ENCODE measurements at regions not wholly inside any gene's neighbourhood (a gene's known extent, or its start where the extent isn't known, plus 50 kb on each side); places are given as distances from the start of the nearest gene placed in this dataset.

- no peaks in the 10 kb centered on the region; the same call in 1 of the 2 replicates for H3K23me2 ChIP-seq (ENCODE audit: low read depth, low read length)
- H3K4me1 ChIP-seq (replicated peaks in 1 of 4; ENCODE audit: control insufficient read depth in 3 of 4, insufficient read depth in 4 of 4, low read length in 3 of 4), result peaks cover 0 to 6% (median 2%) of the 10 kb centered on the region in 4 experiments; a peak in 2 of 7 replicates
- FAIRE-seq, result no peak
- no peak overlapping the region for H3K14ac ChIP-seq (ENCODE audit: insufficient read length)
- H3K18ac ChIP-seq (ENCODE audit: extremely low read depth, low read length), result no peak overlapping the region
- no peaks in the 10 kb centered on the region for H3K79me1 ChIP-seq (ENCODE audit: low read depth, low read length)
- H2BK5ac ChIP-seq (ENCODE audit: low read depth, low read length), result no peak overlapping the region
- no peak overlapping the region for H2AK5ac ChIP-seq (ENCODE audit: low read depth, low read length)
- ChIA-PET POLR2A (ENCODE audit: partially characterized antibody) (no interaction called here), CTCF (ENCODE audit: partially characterized antibody) (interaction anchor here (0.5 to 6.1 kb wide), 7 partner anchors 11 to 1054 kb away, joined by 3 to 35 read pairs (median 5); no protein-coding TSS in a partner anchor)
- no peak overlapping the region for H4K5ac ChIP-seq (ENCODE audit: insufficient read length, low read depth, low read length)
- H2BK15ac ChIP-seq (ENCODE audit: low read length), result no peak overlapping the region
- H3K56ac ChIP-seq (replicated peaks; ENCODE audit: insufficient read length, low read depth, low read length), result no peak overlapping the region
- no peak overlapping the region for H2AFZ ChIP-seq (ENCODE audit: low read length)
- H3K23ac ChIP-seq (ENCODE audit: insufficient read length), result no peak overlapping the region
- H4K8ac ChIP-seq (ENCODE audit: extremely low read depth, insufficient read depth, low read length), result no peak overlapping the region
- no peak overlapping the region for H3K4ac ChIP-seq (replicated peaks; ENCODE audit: insufficient read length, low read depth, low read length)
- H3K9ac ChIP-seq (replicated peaks in 1 of 4; ENCODE audit: extremely low read depth in 1 of 4, low read depth in 3 of 4, low read length in 3 of 4), result no peak overlapping the region
- 94% methylated on average over 7 of the region's 7 CpGs; no CpG with 5 or more reads in 1 of the 2 experiments for WGBS, 2 experiments (ENCODE audit: extremely low coverage in 1 of 2, insufficient coverage in 1 of 2, insufficient read length in 1 of 2, insufficient replicate concordance in 2 of 2, low coverage in 1 of 2, low lambda C conversion rate in 2 of 2, missing lambda C conversion rate in 1 of 2)
- no peak for DNase-seq (ENCODE audit: low read depth in 1 of 2, low spot score in 2 of 2)
- H3K36me3 ChIP-seq (ENCODE audit: control insufficient read depth in 2 of 4, insufficient read depth in 4 of 4, low read length in 3 of 4), result no peaks in the 10 kb centered on the region
- no peak overlapping the region for H2BK20ac ChIP-seq (ENCODE audit: low read length)
- peaks cover 0 to 12% (median 5%) of the 10 kb centered on the region in 4 experiments; a peak in 3 of 7 replicates for H3K27me3 ChIP-seq (replicated peaks in 1 of 4; ENCODE audit: control insufficient read depth in 3 of 4, extremely low read depth in 1 of 4, insufficient read depth in 3 of 4, low read length in 3 of 4)
- H3K79me2 ChIP-seq (ENCODE audit: control insufficient read depth in 1 of 2, insufficient read depth in 2 of 2, low read length in 2 of 2), result no peaks in the 10 kb centered on the region
- no peak overlapping the region for H2BK12ac ChIP-seq (ENCODE audit: low read depth, low read length)
- no peak overlapping the region for H2BK120ac ChIP-seq (replicated peaks; ENCODE audit: low read depth, low read length)
- no peak overlapping the region for H3K4me3 ChIP-seq (ENCODE audit: extremely low read depth in 1 of 4, insufficient read depth in 2 of 4, low read depth in 3 of 4, low read length in 4 of 4)
- H4K91ac ChIP-seq (replicated peaks; ENCODE audit: insufficient read length, low read length), result no peak overlapping the region
- no peaks in the 10 kb centered on the region for H4K20me1 ChIP-seq (replicated peaks in 1 of 2; ENCODE audit: control insufficient read depth in 1 of 2, insufficient read depth in 2 of 2, low read length in 2 of 2)
- no peak overlapping the region for H3K27ac ChIP-seq (ENCODE audit: low read depth, low read length)
- H3K9me3 ChIP-seq (ENCODE audit: insufficient read depth in 2 of 2, low read depth in 1 of 2, low read length in 1 of 2), result no peaks in the 10 kb centered on the region
- TF ChIP-seq MAX (IDR thresholded peaks at IDR 0.05) (no peak), SP2 (IDR thresholded peaks at IDR 0.05; ENCODE audit: low read length) (no peak), SP4 (IDR thresholded peaks at IDR 0.05; ENCODE audit: low read length) (no peak), CBX5 (IDR thresholded peaks at IDR 0.05; ENCODE audit: low read depth, low read length) (no peak), RAD21 (IDR thresholded peaks at IDR 0.05 in 1 of 2, conservative IDR thresholded peaks at IDR 0.05 in 1 of 2; ENCODE audit: low read depth in 2 of 2, low read length in 2 of 2) (no peak), MAFK (IDR thresholded peaks at IDR 0.05; ENCODE audit: low read depth, low read length) (no peak), KDM5A (IDR thresholded peaks at IDR 0.05; ENCODE audit: low read length) (no peak), CREB1 (IDR thresholded peaks at IDR 0.05) (no peak), CTBP2 (IDR thresholded peaks at IDR 0.05; ENCODE audit: borderline replicate concordance, insufficient read depth, insufficient read length, low read length) (no peak), CTCF (IDR thresholded peaks at IDR 0.05; ENCODE audit: control extremely low read depth in 1 of 3, insufficient read depth in 1 of 3, low read depth in 1 of 3, low read length in 3 of 3) (no peak), CHD1 (IDR thresholded peaks at IDR 0.05; ENCODE audit: low read depth, low read length) (no peak), CHD2 (IDR thresholded peaks at IDR 0.05; ENCODE audit: low read length) (no peak), KDM1A (IDR thresholded peaks at IDR 0.05; ENCODE audit: borderline replicate concordance, low read length) (no peak)
- no peak overlapping the region for H3K4me2 ChIP-seq (ENCODE audit: insufficient read depth in 1 of 2, low read depth in 2 of 2, low read length in 2 of 2)
Measured at GRCh38 chr10:30782157-30782536, 152.6 kb upstream of the LYZL2 start.

Data from H1 (cell line).